GM19328 (cell line): ENCODE measurements at regions not wholly inside any gene's neighbourhood (a gene's known extent, or its start where the extent isn't known, plus 50 kb on each side); places are given as distances from the start of the nearest gene placed in this dataset.

Experiments used
- ATAC-seq: cut with Tn5 transposase; IDR thresholded peaks from one replicate; pipeline ENCODE4 v1.9.1; 2021; ENCODE audit warnings: mild to moderate bottlenecking, moderate library complexity; ENCODE audit not compliant: unreplicated experiment

GRCh38 chr11:13104619-13105236 is 95.6 kb downstream of the RASSF10 start:
- no peak for ATAC-seq

DNA sequence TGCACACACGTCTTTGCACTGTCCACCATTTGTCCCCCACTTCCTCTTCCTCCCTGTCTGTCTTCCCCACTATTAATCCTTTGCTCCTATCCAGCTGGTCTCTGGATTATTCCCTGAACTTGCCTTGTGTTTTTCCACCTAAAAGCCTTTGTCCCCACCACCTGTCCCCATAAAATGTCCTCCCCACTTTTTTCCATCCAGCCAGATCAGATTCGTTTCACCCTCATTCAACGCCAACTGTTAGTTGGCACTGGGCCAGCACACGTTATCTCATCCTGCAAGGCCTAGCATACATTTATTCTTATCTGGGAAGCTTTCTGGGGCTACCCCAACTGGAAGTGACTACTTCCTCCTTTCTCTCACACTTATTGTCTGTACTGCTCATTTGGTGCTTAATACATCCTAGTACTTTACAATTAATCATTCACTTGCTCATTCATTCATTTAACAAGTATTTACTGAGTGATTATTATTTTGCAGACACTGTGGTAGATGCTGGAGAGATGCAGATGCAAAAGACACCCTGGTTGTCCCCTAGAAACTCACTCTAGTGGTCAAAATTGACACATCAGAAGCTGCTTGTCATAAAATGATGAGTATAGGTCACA is 96.2 kb downstream of the RASSF10 start:
- no peak for ATAC-seq

- no peak for ATAC-seq
These were observed 98.5 kb downstream of the RASSF10 start for GRCh38 chr11:13107544-13108044.

DNA sequence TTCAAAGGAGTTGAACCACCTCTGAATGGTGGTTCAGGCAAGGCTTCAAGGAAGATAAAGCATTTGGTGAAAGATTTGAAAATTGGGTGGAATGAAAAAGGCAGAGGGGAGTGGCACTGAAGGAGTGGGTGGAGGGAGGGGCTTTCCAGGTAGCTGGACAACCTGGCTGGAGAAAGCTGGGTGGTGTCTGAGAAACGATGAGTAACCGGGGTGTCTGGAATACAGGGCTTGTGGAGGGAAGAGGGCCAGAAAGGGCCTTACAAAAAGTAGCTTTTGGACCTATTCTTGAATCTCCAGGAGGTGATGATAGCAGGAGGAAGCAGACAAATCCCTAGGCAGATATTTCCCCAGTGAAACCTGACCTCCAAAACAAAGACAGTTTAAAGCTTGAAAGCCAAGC is 99.3 kb downstream of the RASSF10 start:
- no peak for ATAC-seq

- ATAC-seq = no peak
These were observed 100.5 kb downstream of the RASSF10 start for GRCh38 chr11:13109616-13110015.

GRCh38 chr11:13110145-13110544 is 101.0 kb downstream of the RASSF10 start:
- no peak for ATAC-seq

DNA sequence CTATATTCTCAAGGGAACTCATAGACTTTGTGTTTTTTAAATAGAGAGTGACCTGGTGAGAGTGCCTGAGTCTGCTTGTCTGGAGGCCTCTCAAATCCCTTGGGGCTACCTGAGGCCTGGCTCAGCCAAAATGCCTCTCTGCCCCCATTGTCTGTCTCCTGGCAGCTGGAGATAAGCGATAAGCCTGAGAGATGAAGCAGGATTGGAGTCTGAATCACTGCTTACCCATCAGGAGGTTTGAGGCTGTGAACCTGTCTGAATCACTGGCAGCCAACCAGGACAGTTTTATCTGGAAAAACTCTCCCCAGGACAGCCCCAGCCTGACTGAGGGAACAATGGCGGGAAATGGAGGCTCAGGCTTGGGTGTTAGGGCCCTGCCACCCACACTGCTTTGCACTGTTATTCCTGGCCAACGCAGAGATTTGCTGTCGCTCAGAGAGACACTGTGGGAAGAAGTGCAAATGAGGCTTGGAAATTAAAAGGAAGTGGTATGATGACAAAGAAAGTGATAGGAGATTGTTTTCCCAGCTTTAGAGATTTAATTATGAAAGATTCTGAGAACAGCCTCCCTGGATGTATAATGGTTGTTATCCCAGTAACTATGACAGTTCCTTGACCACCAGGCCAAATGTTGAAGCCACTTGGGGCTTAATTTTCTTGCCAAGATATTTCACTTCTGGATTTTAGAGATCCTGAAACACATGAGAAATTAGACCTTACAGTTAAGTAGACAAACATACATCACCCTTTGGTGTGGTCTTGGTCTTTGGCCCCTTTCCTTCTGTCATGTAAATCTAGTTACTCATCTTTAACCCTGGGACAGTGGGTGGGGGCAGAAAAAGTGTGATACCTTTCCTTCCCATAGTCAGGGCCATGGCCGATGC is 102.1 kb downstream of the RASSF10 start:
- ATAC-seq = no peak

DNA sequence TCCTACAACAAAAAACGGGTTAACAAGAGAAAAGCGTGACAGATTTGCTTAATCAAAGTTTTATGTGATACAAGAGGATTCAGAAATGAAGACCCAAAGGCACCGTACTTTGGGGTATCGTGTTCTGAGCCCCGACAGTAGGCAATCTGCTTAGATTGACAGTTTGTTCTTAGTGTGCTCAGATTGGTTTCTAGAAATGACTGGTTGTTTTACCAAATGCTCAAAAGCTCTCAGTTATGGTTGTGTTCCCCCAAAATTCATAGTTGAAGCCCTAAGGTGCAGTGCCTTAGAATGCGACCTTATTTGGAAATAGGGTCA is 102.7 kb downstream of the RASSF10 start:
- ATAC-seq = no peak

GRCh38 chr11:13114566-13115379 is 105.7 kb downstream of the RASSF10 start:
- no peak for ATAC-seq

GRCh38 chr11:13115380-13115675 is 106.2 kb downstream of the RASSF10 start:
- ATAC-seq = no peak

GRCh38 chr11:13116491-13116890 is 107.4 kb downstream of the RASSF10 start:
- ATAC-seq = no peak

DNA sequence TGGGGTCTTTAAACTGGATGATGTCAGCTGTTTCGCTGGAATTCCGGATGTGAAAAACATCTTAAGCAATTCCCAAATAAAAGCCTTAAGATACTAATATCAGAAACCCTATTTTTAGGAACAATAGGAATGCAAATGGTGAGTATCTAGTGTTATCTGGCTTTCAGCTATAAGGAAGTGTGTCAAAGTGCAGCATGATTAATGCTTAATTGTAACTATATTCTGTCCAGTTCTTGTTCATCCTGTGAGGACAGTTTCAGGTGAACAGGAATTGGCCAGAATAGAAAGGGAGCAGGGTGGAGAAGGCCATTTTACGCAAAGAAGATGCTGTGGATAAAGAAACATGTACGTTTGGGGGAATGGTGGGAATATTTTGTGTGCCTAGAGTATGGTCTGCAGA is 108.2 kb downstream of the RASSF10 start:
- no peak for ATAC-seq

GRCh38 chr11:13118194-13118593 is 109.1 kb downstream of the RASSF10 start:
- no peak for ATAC-seq

- ATAC-seq = no peak
These were observed 109.5 kb downstream of the RASSF10 start for GRCh38 chr11:13118650-13119049.

- ATAC-seq = no peak
These were observed 110.2 kb downstream of the RASSF10 start for GRCh38 chr11:13119361-13119760.

- ATAC-seq = no peak
These were observed 110.9 kb downstream of the RASSF10 start for GRCh38 chr11:13119941-13120520.

- no peak for ATAC-seq
These were observed 111.6 kb downstream of the RASSF10 start for GRCh38 chr11:13120691-13121090.

- ATAC-seq = no peak
These were observed 117.3 kb downstream of the RASSF10 start for GRCh38 chr11:13126430-13126829.

DNA sequence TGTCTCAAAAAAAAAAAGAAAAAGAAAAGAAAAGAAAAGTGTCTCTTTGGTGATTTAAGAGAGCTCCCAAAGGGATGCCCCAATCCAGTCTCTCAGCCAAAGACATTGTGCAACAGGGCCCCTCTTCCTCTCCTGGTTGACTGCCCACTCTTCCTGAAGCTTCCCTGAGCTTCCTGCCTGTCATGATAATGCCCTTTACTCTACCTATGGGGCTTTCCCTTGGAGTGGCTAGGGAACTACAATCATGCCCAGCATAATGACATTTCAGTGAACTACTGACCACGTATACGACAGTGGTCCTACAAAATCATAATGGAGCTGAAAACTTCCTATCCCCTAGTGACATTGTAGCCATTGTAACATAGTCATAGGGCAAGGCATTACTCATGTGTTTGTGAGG is 118.0 kb downstream of the RASSF10 start:
- no peak for ATAC-seq

DNA sequence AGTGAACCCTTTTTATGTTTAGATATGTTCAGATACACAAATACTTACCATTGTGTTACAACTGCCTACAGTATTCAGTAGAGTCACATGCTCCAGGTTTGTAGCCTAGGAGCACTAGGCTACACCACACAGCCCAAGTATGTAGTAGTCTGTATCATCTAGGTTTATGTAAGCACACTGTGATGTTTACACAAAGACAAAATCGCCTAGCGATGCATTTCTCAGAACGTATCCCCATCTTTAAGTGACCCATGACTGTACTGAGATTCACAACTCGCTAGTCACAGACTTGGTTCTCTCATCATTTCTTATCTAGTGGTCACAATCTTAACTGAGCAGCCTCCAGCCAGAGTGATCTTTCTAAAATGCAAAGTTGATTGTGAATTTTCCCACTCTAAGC is 119.2 kb downstream of the RASSF10 start:
- ATAC-seq = no peak

- no peak for ATAC-seq
These were observed 125.0 kb downstream of the RASSF10 start for GRCh38 chr11:13134066-13134465.
